OCI-LY1 (cell line): ENCODE measurements at regions not wholly inside any gene's neighbourhood (a gene's known extent, or its start where the extent isn't known, plus 50 kb on each side); places are given as distances from the start of the nearest gene placed in this dataset.
"Not testable (repeated sequence)": the region's sequence is repeated elsewhere in the genome, so short reads cannot be mapped to it uniquely, and the experiment has no call there.

Experiments used
- H2AFZ ChIP-seq: fragments of 200-600 bp; sonication (generic), shearing (Covaris generic); 2 replicates; pipeline ENCODE4 v1.6.0; 2014; ENCODE audit warnings: antibody characterized with exemption, mild to moderate bottlenecking, low read length
- H3F3A ChIP-seq: fragments of 200-600 bp; sonication (generic), shearing (Covaris generic); 2 replicates; pipeline ENCODE4 v1.6.0; 2014; ENCODE audit warnings: mild to moderate bottlenecking, antibody characterized with exemption, low read length, moderate library complexity; ENCODE audit not compliant: insufficient read depth
- H3K27ac ChIP-seq: fragments of 200-600 bp; sonication (generic); 2 replicates; pipeline ENCODE4 v1.5.1; 2014; ENCODE audit warnings: low read length, mixed run types, mild to moderate bottlenecking, low read depth; ENCODE audit not compliant: poor library complexity, severe bottlenecking
- H3K27me3 ChIP-seq: fragments of 200-600 bp; sonication (generic); 2 replicates; pipeline ENCODE4 v1.6.0; 2014; ENCODE audit warnings: antibody characterized with exemption, mild to moderate bottlenecking, low read length, moderate library complexity; ENCODE audit not compliant: insufficient read depth
- H3K36me3 ChIP-seq: fragments of 200-600 bp; sonication (generic); 2 replicates; pipeline ENCODE4 v1.6.1; 2014; ENCODE audit warnings: mild to moderate bottlenecking, antibody characterized with exemption, low read length, moderate library complexity, mixed read lengths; ENCODE audit not compliant: insufficient read depth
- H3K4me1 ChIP-seq: fragments of 200-600 bp; sonication (generic); 2 replicates; pipeline ENCODE4 v1.5.1; 2014; ENCODE audit warnings: mild to moderate bottlenecking, low read length, moderate library complexity; ENCODE audit not compliant: insufficient read depth, severe bottlenecking
- H3K4me2 ChIP-seq: fragments of 200-600 bp; sonication (generic), shearing (Covaris generic); 2 replicates; pipeline ENCODE4 v1.6.1; 2014; ENCODE audit warnings: low read length
- H3K4me3 ChIP-seq: fragments of 200-600 bp; sonication (generic); 2 replicates; pipeline ENCODE4 v1.5.1; 2014; ENCODE audit warnings: low read length, low read depth, mild to moderate bottlenecking, mixed read lengths; ENCODE audit not compliant: poor library complexity, severe bottlenecking
- H3K79me2 ChIP-seq: fragments of 200-600 bp; shearing (Covaris generic); 2 replicates; pipeline ENCODE4 v1.6.1; 2016; ENCODE audit warnings: mixed run types, low read length, mixed read lengths; ENCODE audit not compliant: insufficient read depth
- H3K9ac ChIP-seq: fragments of 200-600 bp; sonication (generic), shearing (Covaris generic); 2 replicates; pipeline ENCODE4 v1.6.1; 2014; ENCODE audit warnings: mild to moderate bottlenecking, low read length, mixed read lengths
- H3K9me2 ChIP-seq: fragments of 200-600 bp; sonication (generic), shearing (Covaris generic); 2 replicates; pipeline ENCODE4 v1.6.1; 2014; ENCODE audit warnings: low read depth, mild to moderate bottlenecking, low read length, mixed read lengths
- H3K9me3 ChIP-seq: fragments of 200-600 bp; shearing (Covaris generic); 2 replicates; pipeline ENCODE4 v1.6.1; 2014; ENCODE audit warnings: low read length, mixed read lengths
- H4K20me1 ChIP-seq: fragments of 200-600 bp; sonication (generic), shearing (Covaris generic); 2 replicates; pipeline ENCODE4 v1.6.0; 2016; ENCODE audit warnings: mild to moderate bottlenecking, low read length; ENCODE audit not compliant: insufficient read depth
- EZH2 ChIP-seq: fragments of 200-600 bp; sonication (generic), shearing (Covaris generic); IDR thresholded peaks from 2 replicates; pipeline ENCODE4 v1.8.0; 2017; ENCODE audit warnings: borderline replicate concordance, mixed run types, mild to moderate bottlenecking, antibody characterized with exemption, low read length, moderate library complexity, mixed read lengths
- TF ChIP-seq, protein P1 (sequence below): fragments of 200-600 bp; sonication (generic), shearing (Covaris generic); IDR thresholded peaks from 2 replicates; pipeline ENCODE4 v1.5.1; 2017; ENCODE audit warnings: mild to moderate bottlenecking, antibody characterized with exemption, low read length, moderate library complexity, mixed read lengths

DNA sequence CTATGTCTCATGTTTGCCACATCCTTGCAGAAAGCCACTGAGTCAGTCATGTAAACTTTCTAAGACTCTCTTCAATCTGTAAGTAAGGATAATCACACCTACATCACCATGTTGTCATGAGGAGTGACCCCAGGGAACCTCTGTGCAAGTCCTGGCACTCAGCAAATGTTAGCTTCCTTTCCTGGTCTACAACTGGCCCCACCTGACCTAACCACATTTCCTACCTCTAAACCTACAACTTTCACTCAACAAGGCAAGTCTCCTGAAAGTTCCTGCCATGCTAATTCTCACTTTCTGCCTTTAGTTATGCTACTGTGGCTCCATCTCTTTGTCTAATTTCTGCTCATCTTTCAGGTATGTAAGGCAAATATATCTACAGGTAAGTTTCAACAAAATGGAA lies 72.3 kb upstream of the SEM1 start:
- Histone ChIP-seq H3K9ac (no peak overlapping the region), H3K27me3 (no peaks in the 10 kb centered on the region), H3K27ac (no peak overlapping the region), H3K9me3 (no peaks in the 10 kb centered on the region), H4K20me1 (no peaks in the 10 kb centered on the region), H3K36me3 (no peaks in the 10 kb centered on the region), H3K9me2 (no peaks in the 10 kb centered on the region), H3K79me2 (no peaks in the 10 kb centered on the region), H2AFZ (no peak overlapping the region), H3F3A (no peaks in the 10 kb centered on the region), H3K4me1 (no peaks in the 10 kb centered on the region), H3K4me3 (no peak overlapping the region), H3K4me2 (no peak overlapping the region)
- TF ChIP-seq EZH2 = no peak

DNA sequence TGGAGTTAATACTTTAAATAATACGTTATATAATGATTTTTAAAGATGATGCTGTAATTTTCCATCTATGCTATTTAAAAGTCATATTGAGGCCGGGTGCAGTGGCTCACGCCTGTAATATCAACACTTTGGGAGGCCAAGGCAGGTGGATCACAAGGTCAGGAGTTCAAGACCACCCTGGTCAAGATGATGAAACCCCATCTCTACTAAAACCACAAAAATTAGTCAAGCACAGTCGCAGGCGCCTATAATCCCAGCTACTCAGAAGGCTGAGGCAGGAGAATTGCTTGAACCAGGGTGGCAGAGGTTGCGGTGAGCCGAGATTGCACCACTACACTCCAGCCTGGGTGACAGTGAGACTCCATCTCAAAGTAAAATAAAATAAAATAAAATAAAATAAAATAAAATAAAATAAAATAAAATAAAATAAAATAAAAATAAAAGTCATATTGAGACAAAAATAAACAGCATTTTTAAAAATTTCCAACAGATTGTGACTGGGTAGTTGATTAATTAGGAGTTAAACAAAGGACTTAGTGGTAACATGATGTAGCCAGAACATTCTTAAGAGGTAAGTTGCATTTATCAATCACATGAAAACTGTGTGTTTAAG lies 73.1 kb upstream of the SEM1 start:
- H3K27me3 ChIP-seq, H3K36me3 ChIP-seq, H3K4me2 ChIP-seq, H3K79me2 ChIP-seq, H4K20me1 ChIP-seq, H3K4me3 ChIP-seq, H3K9me2 ChIP-seq, H3F3A ChIP-seq, H3K9ac ChIP-seq, H2AFZ ChIP-seq, H3K9me3 ChIP-seq, H3K4me1 ChIP-seq, H3K27ac ChIP-seq: not testable (repeated sequence)

DNA sequence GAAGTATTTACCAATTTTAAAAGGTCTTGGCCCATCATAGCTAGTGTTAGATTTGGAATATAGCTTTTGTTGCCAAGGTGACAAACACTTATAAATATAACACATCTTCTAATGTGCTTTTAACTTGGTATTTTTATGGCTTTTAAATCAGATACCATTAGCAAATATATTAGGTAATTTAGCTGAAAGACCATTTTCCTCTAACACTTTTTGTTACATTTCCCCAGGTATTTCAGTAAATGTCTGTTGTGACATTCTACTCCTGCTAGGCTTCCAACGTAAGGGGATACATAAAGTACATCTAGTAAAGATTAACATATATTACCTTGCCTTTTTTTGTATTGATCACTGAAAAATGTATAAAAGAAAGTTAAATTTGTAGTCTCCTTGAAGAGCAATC lies 75.0 kb upstream of the SEM1 start:
- H3K36me3 ChIP-seq = no peaks in the 10 kb centered on the region
- no peak overlapping the region for H3K4me2 ChIP-seq
- TF ChIP-seq EZH2 = no peak
- TF ChIP-seq, protein P1, sequence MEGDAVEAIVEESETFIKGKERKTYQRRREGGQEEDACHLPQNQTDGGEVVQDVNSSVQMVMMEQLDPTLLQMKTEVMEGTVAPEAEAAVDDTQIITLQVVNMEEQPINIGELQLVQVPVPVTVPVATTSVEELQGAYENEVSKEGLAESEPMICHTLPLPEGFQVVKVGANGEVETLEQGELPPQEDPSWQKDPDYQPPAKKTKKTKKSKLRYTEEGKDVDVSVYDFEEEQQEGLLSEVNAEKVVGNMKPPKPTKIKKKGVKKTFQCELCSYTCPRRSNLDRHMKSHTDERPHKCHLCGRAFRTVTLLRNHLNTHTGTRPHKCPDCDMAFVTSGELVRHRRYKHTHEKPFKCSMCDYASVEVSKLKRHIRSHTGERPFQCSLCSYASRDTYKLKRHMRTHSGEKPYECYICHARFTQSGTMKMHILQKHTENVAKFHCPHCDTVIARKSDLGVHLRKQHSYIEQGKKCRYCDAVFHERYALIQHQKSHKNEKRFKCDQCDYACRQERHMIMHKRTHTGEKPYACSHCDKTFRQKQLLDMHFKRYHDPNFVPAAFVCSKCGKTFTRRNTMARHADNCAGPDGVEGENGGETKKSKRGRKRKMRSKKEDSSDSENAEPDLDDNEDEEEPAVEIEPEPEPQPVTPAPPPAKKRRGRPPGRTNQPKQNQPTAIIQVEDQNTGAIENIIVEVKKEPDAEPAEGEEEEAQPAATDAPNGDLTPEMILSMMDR = no peak
- no peaks in the 10 kb centered on the region for H3K9me2 ChIP-seq
- H3K9me3 ChIP-seq = no peaks in the 10 kb centered on the region
- H3K4me1 ChIP-seq = no peaks in the 10 kb centered on the region
- H3K27me3 ChIP-seq = no peaks in the 10 kb centered on the region
- H2AFZ ChIP-seq = no peak overlapping the region
- no peaks in the 10 kb centered on the region for H3K79me2 ChIP-seq
- H3K4me3 ChIP-seq = no peak overlapping the region
- no peaks in the 10 kb centered on the region for H3F3A ChIP-seq
- no peaks in the 10 kb centered on the region for H4K20me1 ChIP-seq
- H3K9ac ChIP-seq = no peak overlapping the region
- H3K27ac ChIP-seq = no peak overlapping the region

DNA sequence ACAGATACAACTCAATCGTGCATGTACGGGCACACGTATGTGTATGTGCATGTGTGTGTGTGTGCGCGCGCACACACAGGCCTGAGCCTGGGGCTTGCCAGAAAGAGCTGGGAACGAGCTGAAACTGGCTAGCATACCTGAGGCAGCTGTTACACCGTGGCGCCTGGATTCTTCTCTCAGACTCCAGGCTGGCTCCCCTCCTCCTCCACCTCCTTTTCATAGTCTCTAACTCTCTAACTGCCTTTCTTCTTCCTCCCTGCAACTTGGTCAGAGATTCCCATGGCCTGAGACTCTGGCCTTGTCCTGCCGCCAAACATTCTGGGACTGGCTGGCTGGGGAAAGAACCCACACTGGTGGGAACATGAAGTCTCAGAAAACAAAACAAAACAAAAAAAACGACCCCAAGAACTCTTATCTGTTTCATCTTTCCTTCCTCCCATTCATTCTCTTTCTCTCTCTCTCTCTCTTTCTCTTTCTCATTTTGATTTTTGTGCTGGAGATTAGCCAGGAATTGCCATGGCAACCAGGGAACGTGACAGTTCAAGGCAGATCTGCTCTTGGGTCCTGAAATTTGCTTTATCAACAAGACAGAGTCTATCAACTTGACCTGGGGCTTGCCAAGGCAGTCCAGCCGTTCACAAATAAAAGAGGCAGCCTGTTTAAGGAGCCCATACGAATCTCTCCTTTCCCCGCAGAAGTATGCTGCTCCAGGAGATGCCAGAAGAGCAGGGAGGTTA lies 76.8 kb upstream of the SEM1 start:
- no peak overlapping the region for H3K4me3 ChIP-seq
- no peak overlapping the region for H3K4me2 ChIP-seq

More for the DNA sequence above, 76.8 kb upstream of the SEM1 start:
- no peak overlapping the region for H3K27ac ChIP-seq
- H4K20me1 ChIP-seq = no peaks in the 10 kb centered on the region
- no peak overlapping the region for H3K9ac ChIP-seq
- no peaks in the 10 kb centered on the region for H3K79me2 ChIP-seq
- no peaks in the 10 kb centered on the region for H3K4me1 ChIP-seq
- no peaks in the 10 kb centered on the region for H3K27me3 ChIP-seq
- no peaks in the 10 kb centered on the region for H3K9me3 ChIP-seq
- TF ChIP-seq, protein P1 = no peak
- TF ChIP-seq EZH2 = no peak
- H3K9me2 ChIP-seq = no peaks in the 10 kb centered on the region
- H2AFZ ChIP-seq = no peak overlapping the region
- no peaks in the 10 kb centered on the region for H3K36me3 ChIP-seq
- H3F3A ChIP-seq = no peaks in the 10 kb centered on the region
